GM18909 (cell line): ENCODE measurements at regions not wholly inside any gene's neighbourhood (a gene's known extent, or its start where the extent isn't known, plus 50 kb on each side); places are given as distances from the start of the nearest gene placed in this dataset.

Experiments used
- ATAC-seq: cut with Tn5 transposase; IDR thresholded peaks from one replicate; pipeline ENCODE4 v1.9.1; 2021; ENCODE audit warnings: mild to moderate bottlenecking; ENCODE audit not compliant: unreplicated experiment, poor library complexity

DNA sequence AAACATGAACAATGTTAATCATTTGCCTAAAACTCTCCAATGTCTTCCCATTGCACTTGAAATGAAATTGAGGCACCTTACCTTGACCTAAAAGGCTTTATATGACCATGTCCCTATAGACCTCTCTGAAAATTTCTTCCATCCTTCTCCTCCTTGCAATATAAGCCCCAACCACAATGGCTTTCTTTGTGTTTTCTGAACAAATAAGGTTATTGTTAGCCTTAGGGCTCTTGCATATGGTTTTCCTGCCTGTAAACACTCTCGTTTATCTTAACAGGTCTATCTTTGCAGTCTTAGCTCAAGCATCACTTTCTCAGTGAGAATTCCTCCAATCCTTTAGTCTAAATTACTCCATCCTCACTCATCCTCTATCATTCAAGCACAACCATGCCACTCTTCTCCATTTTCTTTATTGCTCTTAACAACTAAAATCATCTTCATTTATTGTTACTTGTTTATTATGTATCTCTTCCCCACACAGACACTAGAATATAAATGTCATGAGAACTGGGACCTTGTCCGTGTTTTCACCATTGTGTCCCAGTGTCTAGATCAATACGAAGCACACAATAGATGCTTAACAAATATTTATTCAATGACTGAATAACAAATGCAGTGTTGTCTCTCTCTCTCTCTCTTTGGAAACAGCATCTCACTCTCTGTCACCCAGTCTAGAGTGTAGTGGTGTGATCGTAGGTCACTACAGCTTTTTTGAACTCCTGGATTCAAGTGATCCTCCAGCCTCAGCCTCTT lies 129.3 kb downstream of the RDH14 start:
- no peak for ATAC-seq

- no peak for ATAC-seq
These were observed 131.9 kb downstream of the RDH14 start for GRCh38 chr2:18428516-18428915.

GRCh38 chr2:18427762-18428161 lies 132.7 kb downstream of the RDH14 start:
- no peak for ATAC-seq

- ATAC-seq: no peak
These were observed 134.3 kb downstream of the RDH14 start for GRCh38 chr2:18426174-18426573.

GRCh38 chr2:18425210-18425703 lies 135.2 kb downstream of the RDH14 start:
- no peak for ATAC-seq

DNA sequence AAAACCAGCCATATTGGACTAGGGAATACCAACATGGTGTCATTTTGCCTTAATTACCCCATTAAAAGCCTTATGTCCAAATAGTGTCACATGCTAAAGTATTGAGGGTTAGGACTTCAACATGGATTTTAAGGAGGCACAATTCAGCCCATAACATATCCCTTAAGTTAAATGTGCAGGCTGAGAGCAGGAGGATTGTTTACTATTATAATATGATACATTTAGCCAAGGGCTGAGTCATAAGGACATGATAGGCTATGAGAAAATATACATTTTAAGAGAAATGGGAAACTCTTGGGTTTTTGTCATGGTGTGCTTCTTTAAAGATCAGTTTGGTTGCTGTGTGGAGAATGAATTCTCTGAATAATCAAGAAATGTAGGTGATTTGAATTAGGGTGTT lies 136.8 kb downstream of the RDH14 start:
- ATAC-seq: no peak

DNA sequence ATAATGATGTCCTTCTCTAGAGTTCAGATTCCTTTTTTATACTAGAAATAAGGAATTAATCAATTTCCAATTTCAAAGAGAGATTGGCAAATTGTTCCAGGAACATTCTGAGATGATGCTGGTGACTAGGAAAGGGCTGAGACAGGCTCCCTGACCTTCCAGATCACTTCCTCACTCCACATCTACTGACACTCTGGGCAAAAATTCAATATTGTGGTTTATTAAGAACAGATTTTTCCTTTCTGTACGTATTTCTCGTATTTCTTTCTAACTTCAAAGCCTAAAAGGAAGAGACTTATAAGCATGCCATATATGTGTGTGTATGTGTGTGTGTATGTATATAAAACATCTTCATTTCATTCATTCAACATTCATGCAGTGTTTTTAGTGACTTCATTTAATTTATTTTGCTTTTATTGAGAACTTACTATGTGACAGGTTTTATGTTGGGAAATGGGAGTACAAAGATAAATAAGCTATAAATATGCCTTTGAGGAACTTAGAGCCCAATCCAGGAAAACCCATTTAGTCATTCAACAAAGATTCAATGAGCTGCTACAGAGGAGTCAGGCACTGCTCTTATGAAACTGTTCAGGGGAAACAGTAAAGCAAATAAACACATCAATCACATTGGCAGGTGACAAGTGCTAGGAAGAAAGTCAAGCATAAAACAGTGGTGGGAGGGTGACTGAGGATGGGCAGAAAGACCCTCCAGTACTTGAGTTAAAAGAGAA lies 137.9 kb downstream of the RDH14 start:
- no peak for ATAC-seq

GRCh38 chr2:18413676-18414396 lies 146.6 kb downstream of the RDH14 start:
- no peak for ATAC-seq

- no peak for ATAC-seq
These were observed 147.3 kb downstream of the RDH14 start for GRCh38 chr2:18412980-18413675.

DNA sequence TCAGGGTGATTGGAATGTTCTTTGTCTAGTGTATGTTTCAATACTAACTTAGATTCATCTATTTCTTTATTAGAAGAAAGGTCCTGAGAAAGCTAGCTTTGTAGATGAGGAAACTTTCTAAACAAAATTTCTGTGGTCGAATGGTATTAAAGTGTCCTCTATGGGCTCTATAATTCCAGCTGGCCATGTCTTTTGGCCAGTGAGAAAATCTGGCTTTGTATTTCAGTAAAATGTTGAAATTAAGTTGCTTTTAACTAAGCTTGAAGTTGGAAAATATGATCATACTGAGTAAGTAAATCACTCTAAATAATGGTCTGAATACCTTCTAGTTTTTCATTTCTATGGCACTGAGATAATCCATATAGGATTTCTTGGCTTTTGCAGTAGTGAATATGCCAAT lies 148.8 kb downstream of the RDH14 start:
- ATAC-seq: no peak

DNA sequence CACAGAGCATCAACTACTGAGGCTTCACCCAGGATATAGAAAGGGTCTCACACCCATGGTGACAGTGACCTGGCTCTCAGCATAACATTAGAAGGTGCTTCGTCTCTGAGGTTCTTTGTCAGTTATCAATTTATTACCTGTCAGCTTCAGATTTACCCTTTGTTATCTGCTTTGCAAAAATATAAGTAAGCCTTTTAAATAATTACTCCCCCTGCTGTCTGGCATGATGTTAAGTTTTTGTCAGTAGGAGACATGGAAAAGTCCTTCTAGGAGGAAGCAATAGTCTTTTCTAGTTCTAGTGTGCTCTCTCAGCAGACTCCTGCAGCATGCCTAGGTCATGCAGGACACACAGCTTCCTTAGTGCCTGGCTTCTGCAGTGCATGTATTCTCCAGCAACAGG lies 149.9 kb downstream of the RDH14 start:
- no peak for ATAC-seq

DNA sequence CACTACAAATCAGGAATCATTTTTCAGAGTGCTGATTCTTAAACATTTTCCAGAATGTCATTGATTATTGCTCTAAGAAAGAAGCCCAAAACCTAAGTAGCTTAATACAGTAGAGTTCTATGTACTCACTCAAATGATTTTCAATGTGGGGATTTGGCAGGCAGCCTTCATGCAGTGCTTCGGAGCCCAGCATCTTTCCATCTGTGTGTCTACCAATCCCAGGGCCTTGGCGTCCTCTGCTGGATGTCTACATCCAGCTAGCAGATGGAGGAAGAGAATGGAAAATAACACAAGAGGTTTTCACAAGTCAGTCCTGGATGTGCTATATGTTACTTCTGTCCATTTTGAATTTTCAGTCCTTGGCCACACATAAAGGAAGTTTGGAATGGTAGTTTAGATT lies 151.8 kb downstream of the RDH14 start:
- ATAC-seq: no peak

- ATAC-seq: no peak
These were observed 154.2 kb downstream of the RDH14 start for GRCh38 chr2:18406219-18406618.

GRCh38 chr2:18404708-18405107 lies 155.7 kb downstream of the RDH14 start:
- no peak for ATAC-seq

- ATAC-seq: no peak
These were observed 156.4 kb downstream of the RDH14 start for GRCh38 chr2:18403921-18404522.

DNA sequence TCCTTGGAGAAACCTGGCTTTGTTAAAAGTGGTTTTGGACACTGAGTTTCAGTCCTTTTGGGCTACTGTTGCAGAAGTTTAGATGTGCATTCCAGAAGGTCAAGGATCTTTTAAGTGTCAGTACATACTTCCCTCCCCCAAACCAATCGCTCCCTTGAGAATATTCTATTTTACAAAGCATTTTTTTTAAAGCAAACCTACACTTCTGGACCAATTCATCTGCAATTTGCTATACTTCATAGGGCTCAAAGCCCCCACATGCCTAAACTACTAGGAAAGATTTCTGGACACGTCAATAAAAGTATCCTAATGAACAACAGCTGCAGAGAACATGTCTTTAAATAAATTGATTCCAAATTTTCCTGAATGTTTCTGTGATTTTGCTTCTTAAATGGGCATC lies 157.6 kb downstream of the RDH14 start:
- no peak for ATAC-seq

GRCh38 chr2:18401471-18401870 lies 159.0 kb downstream of the RDH14 start:
- no peak for ATAC-seq

GRCh38 chr2:18399601-18400000 lies 160.9 kb downstream of the RDH14 start:
- ATAC-seq: no peak

GRCh38 chr2:18398833-18399232 lies 161.6 kb downstream of the RDH14 start:
- ATAC-seq: no peak

DNA sequence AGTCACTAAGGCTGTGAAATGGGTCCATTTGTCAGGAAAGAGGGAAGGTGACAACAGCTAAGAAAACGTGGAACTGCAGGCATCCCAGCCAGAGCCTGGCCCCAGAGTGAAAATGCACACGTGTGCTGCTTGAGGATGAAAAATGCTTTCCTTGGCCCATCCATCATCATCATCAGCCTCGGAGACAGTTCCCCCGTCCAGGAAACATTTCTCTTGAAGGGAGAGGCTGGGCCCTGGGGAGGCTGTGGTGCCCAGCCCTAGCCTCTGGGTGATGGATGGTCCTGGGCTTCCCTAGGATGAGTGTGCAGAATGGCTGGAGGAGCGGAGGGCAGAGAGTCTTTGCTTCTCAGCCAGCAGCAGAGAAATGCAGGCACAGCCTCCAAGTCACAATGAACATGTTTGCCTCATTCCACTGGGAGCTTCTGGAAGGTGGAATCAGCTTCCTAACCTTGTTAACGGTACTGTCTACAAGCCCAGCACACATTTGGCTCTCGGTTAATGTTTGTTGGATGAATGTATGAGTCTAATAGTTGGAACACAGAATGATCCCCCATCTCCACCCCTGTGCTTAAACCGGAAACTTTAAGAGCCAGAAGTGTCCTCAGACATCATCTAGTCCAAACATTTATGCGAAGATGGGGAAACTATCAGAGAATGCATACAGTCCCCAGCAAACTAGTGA lies 164.0 kb downstream of the RDH14 start:
- no peak for ATAC-seq
